ENCODE measurements at regions not wholly inside any gene's neighbourhood (a gene's known extent, or its start where the extent isn't known, plus 50 kb on each side); places are given as distances from the start of the nearest gene placed in this dataset.

GRCh38 chr3:152185891-152186630 is 82.7 kb upstream of the MBNL1 start:
- DNase-seq (ENCODE audit: extremely low read depth, low read depth) = no peak

GRCh38 chr3:152190636-152191183 is 78.0 kb upstream of the MBNL1 start:
- DNase-seq (ENCODE audit: extremely low read depth, low read depth) = no peak

DNA sequence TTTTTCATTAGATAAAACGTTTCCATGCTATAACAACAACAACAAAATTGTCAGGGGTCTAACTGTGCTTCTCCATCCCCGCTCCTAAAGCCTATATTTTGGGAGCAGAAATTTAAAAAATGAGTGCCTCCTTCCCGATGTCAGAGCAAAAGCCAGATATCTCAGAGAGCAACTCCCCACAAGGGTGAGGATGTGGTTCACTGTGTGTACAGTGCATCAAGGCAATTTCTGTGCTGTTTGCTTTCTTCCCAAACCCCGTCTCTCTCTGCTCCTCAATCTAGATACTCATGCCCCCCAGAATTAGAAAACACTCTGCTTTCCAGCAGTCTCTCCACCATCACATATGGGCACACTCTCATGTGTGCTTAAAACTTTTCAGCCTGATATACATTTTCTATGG is 76.7 kb upstream of the MBNL1 start:
- no peak for DNase-seq (ENCODE audit: extremely low read depth, low read depth)

GRCh38 chr3:152192936-152193672 is 75.6 kb upstream of the MBNL1 start:
- no peak for DNase-seq (ENCODE audit: extremely low read depth, low read depth)

GRCh38 chr3:152193673-152194267 is 75.0 kb upstream of the MBNL1 start:
- DNase-seq (ENCODE audit: extremely low read depth, low read depth) = no peak

DNA sequence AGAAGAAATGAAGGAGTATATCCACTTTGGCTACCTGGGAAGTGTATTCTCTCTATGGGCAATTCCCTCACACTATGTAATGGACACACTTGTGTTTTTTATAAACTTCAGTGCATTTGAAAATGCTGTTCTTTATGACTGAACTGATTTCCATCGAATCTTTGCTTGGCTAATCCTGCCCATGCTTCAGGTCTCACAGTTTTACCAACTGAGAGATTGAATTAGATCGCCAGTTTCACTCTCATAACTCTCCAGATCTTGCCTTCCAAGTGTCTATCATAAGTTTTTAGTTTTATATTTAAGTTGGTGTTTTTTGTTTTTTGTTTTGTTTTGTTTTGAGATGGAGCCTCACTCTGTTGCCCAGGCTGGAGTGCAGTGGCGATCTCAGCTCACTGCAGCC is 73.5 kb upstream of the MBNL1 start:
- no peak for DNase-seq (ENCODE audit: extremely low read depth, low read depth)

GRCh38 chr3:152196782-152197181 is 71.9 kb upstream of the MBNL1 start:
- DNase-seq (ENCODE audit: extremely low read depth, low read depth) = no peak

GRCh38 chr3:152197451-152197850 is 71.3 kb upstream of the MBNL1 start:
- DNase-seq (ENCODE audit: extremely low read depth, low read depth) = no peak

GRCh38 chr3:152197937-152198336 is 70.8 kb upstream of the MBNL1 start:
- no peak for DNase-seq (ENCODE audit: extremely low read depth, low read depth)

DNA sequence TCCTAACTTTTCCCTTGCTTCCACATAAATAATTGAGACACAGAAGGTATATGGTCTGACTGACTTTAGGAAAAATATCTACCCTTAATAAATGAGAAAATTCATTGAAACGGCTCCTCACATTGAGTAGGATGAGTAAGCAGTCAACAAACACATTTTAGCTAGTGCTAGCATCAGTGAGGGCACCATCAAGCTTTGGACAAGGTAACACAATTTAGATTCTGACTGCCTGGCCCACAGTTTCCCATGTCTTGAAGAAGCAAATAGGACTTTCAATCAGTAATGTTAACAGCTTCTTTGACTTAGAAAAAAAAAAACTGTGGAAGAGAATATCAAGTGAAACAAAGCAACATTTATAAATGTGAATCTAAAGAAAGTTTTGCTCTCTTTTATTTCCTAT is 70.1 kb upstream of the MBNL1 start:
- no peak for DNase-seq (ENCODE audit: extremely low read depth, low read depth)

DNA sequence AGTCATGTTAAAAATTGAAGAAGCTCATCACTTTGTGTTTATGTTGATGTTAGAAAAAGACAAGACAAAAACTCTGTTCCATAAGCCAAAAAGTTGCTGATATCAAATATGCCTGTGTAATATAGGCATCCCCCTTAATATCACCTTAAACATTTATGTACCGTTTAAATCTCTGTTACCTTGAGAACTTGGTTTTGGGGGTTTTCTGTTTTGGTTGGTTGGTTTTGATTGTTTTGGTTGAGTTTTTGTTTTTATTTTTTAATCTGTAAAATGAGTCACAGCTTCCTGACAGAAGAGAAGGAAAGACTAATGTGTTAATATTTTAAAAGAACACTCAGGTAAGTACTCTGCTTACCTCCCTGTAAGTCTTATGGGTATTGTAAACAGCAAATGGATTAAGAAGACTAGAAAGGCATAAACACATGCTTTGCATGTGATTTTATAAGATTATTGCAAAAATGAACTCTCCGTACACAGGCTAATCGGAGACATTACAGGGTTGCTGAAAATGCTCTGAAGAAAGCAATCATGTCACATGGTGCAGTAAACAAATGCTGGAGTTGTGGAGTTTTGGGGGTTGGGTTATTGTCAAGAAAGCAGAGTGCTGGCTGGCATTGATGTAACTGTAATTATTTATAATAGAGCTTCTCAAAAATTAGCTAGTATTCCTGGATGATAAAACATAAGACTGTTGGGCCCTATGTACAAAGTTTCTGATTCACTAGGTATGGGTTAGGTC is 69.5 kb upstream of the MBNL1 start:
- no peak for DNase-seq (ENCODE audit: extremely low read depth, low read depth)

GRCh38 chr3:152200476-152201420 is 68.0 kb upstream of the MBNL1 start:
- DNase-seq (ENCODE audit: extremely low read depth, low read depth) = no peak

GRCh38 chr3:152202976-152203626 is 65.6 kb upstream of the MBNL1 start:
- no peak for DNase-seq (ENCODE audit: extremely low read depth, low read depth)

GRCh38 chr3:152203652-152204051 is 65.1 kb upstream of the MBNL1 start:
- DNase-seq (ENCODE audit: extremely low read depth, low read depth) = no peak

- no peak for DNase-seq (ENCODE audit: extremely low read depth, low read depth)
Observed at GRCh38 chr3:152204218-152204617, 64.5 kb upstream of the MBNL1 start.

DNA sequence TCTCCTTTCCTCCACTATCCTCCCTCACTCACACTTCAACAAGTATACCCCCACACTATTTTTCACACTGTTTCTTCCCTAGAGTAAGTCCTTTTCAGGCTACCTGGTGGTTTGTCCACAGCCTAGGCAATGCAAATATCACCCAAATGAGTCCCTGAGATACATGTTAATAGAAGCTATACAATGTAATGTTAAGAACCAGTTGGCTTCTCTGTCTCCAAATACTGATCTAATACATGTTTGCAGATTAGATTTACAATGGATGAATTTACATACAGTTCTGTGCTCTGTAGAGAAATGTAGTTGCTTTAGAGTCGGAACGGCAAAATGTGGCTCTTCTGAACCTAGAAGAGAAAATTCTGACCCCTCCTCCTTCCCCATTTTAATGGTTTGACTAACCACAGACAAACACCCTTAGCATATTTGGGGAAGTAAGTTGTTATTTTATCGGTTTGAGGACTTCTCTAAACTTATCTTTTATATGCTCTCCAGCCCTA is 63.6 kb upstream of the MBNL1 start:
- no peak for DNase-seq (ENCODE audit: extremely low read depth, low read depth)

DNA sequence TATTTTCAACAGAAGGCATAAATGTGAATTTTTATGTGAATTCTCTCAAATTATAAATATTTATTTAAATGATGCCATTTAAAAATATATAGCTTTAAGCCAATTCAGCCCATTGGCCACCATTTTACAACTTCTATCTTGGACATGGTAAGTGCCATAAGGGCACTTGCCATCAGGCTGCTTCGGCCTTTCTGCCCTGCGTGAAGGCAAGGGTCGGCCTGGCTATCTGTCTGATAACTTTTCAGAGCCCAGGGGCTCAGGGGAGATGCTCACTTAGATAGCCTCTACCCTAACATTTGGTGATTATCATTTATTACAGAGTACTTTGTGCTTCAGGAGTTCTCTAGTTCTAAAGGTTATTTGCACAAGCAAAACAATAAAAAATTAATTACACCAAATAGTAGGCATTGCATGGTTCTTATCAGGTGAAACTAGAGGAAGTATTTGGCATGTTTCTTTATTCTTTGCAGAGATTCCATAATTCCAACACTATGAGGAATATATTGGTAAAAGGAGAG is 62.4 kb upstream of the MBNL1 start:
- no peak for DNase-seq (ENCODE audit: extremely low read depth, low read depth)

DNA sequence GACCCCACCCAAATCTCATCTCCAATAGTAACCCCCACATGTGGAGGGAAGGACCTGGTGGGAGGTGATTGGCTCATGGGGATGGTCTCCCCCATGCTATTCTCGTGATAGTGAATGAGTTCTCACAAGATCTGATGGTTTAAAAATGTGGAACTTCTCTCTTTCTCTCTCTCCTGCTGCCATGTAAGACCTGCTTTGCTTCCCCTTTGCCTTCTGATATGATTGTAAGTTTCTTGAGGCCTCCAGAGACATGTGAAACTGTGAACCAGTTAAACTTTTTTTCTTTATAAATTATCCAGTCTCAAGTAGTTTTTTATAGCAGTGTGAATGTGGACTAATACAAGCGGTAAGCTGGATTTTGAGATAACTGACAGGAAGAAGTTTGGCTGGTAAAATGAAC is 60.3 kb upstream of the MBNL1 start:
- no peak for DNase-seq (ENCODE audit: extremely low read depth, low read depth)

DNA sequence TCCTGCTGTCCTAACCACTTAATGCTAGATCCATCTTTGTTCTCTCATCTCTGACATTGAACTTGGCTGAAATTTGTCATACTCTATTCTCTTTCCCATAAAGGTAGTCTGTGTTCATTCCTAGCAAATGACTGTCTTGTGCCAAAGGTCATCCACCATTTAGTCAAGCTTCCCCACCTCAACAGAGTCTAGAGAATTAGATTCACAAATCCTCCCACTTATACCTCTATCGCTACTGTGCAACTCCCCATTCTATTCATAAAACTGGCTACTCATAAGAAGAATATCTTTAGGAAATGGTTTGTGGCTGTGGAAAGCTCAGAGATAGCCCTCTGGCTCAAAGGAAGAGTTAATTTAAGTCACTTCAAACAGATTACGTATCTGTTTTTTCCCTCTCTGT is 59.7 kb upstream of the MBNL1 start:
- no peak for DNase-seq (ENCODE audit: extremely low read depth, low read depth)
